K562 (cell line): ENCODE measurements at regions not wholly inside any gene's neighbourhood (a gene's known extent, or its start where the extent isn't known, plus 50 kb on each side); places are given as distances from the start of the nearest gene placed in this dataset.
A peak's percentile ranks its signal among the peaks of the same experiment; 100 is the strongest.

Source experiments
- ATF3 ChIP-seq, 2 experiments: fragments of 450-650 bp in 1 of 2; sonication (generic) in 1 of 2; formaldehyde crosslinking in 1 of 2; IDR thresholded peaks in 1 of 2; conservative IDR thresholded peaks in 1 of 2; 2 replicates each; pipeline versions ENCODE4 v1.6.1 to v1.8.1; 2016 to 2023; ENCODE audit warnings: mild to moderate bottlenecking in 2 of 2, moderate library complexity in 2 of 2, inconsistent platforms in 1 of 2, missing genetic modification reagents in 1 of 2
- CREB5 ChIP-seq: fragments of 250-450 bp; sonication (Bioruptor Pico); IDR thresholded peaks from 2 replicates; pipeline ENCODE4 v1.5.0; 2020; ENCODE audit warnings: mild to moderate bottlenecking
- FOXM1 ChIP-seq, 2 experiments: fragments of 450-650 bp in 1 of 2; sonication (generic) in 1 of 2; formaldehyde crosslinking in 1 of 2; IDR thresholded peaks; 2 replicates each; pipeline versions ENCODE4 v1.6.1 to v1.9.0; 2017 to 2022; ENCODE audit warnings: low read depth in 2 of 2, mild to moderate bottlenecking in 2 of 2, missing genetic modification reagents in 1 of 2, moderate library complexity in 1 of 2
- HDGF ChIP-seq: fragments of 450-650 bp; IDR thresholded peaks from 2 replicates; pipeline ENCODE4 v1.6.1; 2016
- HLTF ChIP-seq: fragments of 450-650 bp; IDR thresholded peaks from 2 replicates; pipeline ENCODE4 v1.6.1; 2016
- HMG20A ChIP-seq: fragments of 450-650 bp; formaldehyde crosslinking; conservative IDR thresholded peaks from 2 replicates; pipeline ENCODE4 v1.4.0; 2020; ENCODE audit warnings: mild to moderate bottlenecking, mixed read lengths
- L3MBTL2 ChIP-seq: fragments of 450-650 bp; IDR thresholded peaks from 2 replicates; pipeline ENCODE4 v1.6.1; 2016; ENCODE audit warnings: mild to moderate bottlenecking, moderate library complexity
- MGA ChIP-seq: fragments of 450-650 bp; IDR thresholded peaks from 2 replicates; pipeline ENCODE4 v1.6.1; 2016; ENCODE audit warnings: mild to moderate bottlenecking, moderate library complexity
- NFXL1 ChIP-seq: fragments of 450-650 bp; formaldehyde crosslinking; IDR thresholded peaks from 2 replicates; pipeline ENCODE4 v1.4.0; 2021; ENCODE audit warnings: mild to moderate bottlenecking
- NR1H2 ChIP-seq: sonication (generic); formaldehyde crosslinking; IDR thresholded peaks from 2 replicates; pipeline ENCODE4 v1.4.0; 2020; ENCODE audit warnings: mild to moderate bottlenecking, missing genetic modification reagents
- PREB ChIP-seq: sonication (generic); formaldehyde crosslinking; IDR thresholded peaks from 2 replicates; pipeline ENCODE4 v1.8.1; 2023; ENCODE audit warnings: mild to moderate bottlenecking, missing genetic modification reagents
- SOX6 ChIP-seq: fragments of 450-650 bp; IDR thresholded peaks from 2 replicates; pipeline ENCODE4 v1.6.1; 2014; ENCODE audit warnings: mild to moderate bottlenecking
- ZNF561 ChIP-seq: fragments of 450-650 bp; formaldehyde crosslinking; conservative IDR thresholded peaks from 2 replicates; pipeline ENCODE4 v1.4.0; 2020; ENCODE audit warnings: mild to moderate bottlenecking, moderate library complexity

GRCh38 chr17:72566671-72567484 is 446.1 kb downstream of the SOX9 start (continued):
- TF ChIP-seq L3MBTL2 (peak; percentile 78), CREB5 (CRISPR knock-in tag) (no peak), NFXL1 (CRISPR knock-in tag) (no peak), HLTF (no peak), PREB (CRISPR knock-in tag) (no peak), MGA (peak; percentile 62), ATF3 (IDR thresholded peaks at IDR 0.05) (no peak), ATF3 (CRISPR knock-in tag; conservative IDR thresholded peaks at IDR 0.05) (no peak), NR1H2 (no peak), HMG20A (CRISPR knock-in tag) (no peak), ZNF561 (CRISPR knock-in tag) (no peak), SOX6 (no peak), FOXM1 (IDR thresholded peaks at IDR 0.05; ENCODE audit: low read depth) (no peak), FOXM1 (CRISPR knock-in tag; IDR thresholded peaks at IDR 0.05; ENCODE audit: low read depth) (no peak), HDGF (no peak)
